ENCODE measurements at regions not wholly inside any gene's neighbourhood (a gene's known extent, or its start where the extent isn't known, plus 50 kb on each side); places are given as distances from the start of the nearest gene placed in this dataset.

- TF ChIP-seq ATF2 (IDR thresholded peaks at IDR 0.05; ENCODE audit: low read length): no peak
Observed at GRCh38 chr4:4668355-4669210, 126.7 kb upstream of the STX18 start (continued).

- SMC1A ChIA-PET (ENCODE audit: uncharacterized antibody, unreplicated experiment): interaction anchor here (1.1 to 2.2 kb wide), 2 partner anchors 18 to 48 kb away, joined by 3 to 4 read pairs; no protein-coding TSS in a partner anchor
- no peak overlapping the region for H3K9ac ChIP-seq (ENCODE audit: control insufficient read depth, insufficient read depth, low read length)
- TF ChIP-seq ESRRA (IDR thresholded peaks at IDR 0.05; ENCODE audit: low read length) (no peak), MYB (IDR thresholded peaks at IDR 0.05; ENCODE audit: borderline replicate concordance, low read depth, low read length) (no peak), CHD2 (IDR thresholded peaks at IDR 0.05; ENCODE audit: borderline replicate concordance, low read depth, low read length) (no peak), RCOR1 (conservative IDR thresholded peaks at IDR 0.05; ENCODE audit: low read depth, low read length) (no peak), CHD1 (IDR thresholded peaks at IDR 0.05; ENCODE audit: low read depth, low read length) (no peak), ZNF384 (IDR thresholded peaks at IDR 0.05; ENCODE audit: borderline replicate concordance, low read depth, low read length) (no peak), RAD21 (IDR thresholded peaks at IDR 0.05; ENCODE audit: insufficient read depth, low read depth, low read length) (no peak), MXI1 (IDR thresholded peaks at IDR 0.05; ENCODE audit: low read depth, low read length) (no peak), MLLT1 (IDR thresholded peaks at IDR 0.05) (no peak), RB1 (IDR thresholded peaks at IDR 0.05; ENCODE audit: borderline replicate concordance) (no peak), E4F1 (IDR thresholded peaks at IDR 0.05; ENCODE audit: borderline replicate concordance, partially characterized antibody) (no peak), SMAD1 (IDR thresholded peaks at IDR 0.05; ENCODE audit: low read depth, partially characterized antibody) (no peak), NR2C1 (IDR thresholded peaks at IDR 0.05) (no peak), TAF1 (IDR thresholded peaks at IDR 0.05; ENCODE audit: borderline replicate concordance, low read depth, low read length) (no peak)
Observed at GRCh38 chr4:4667622-4668081, 125.8 kb upstream of the STX18 start.

More at GRCh38 chr4:4667622-4668081, 125.8 kb upstream of the STX18 start:
- Histone ChIP-seq H3K27ac (ENCODE audit: control insufficient read depth, insufficient read depth) (no peak overlapping the region), H3K27me3 (replicated peaks in 1 of 2; ENCODE audit: control insufficient read depth in 2 of 2, insufficient read depth in 2 of 2, low read length in 1 of 2) (no peaks in the 10 kb centered on the region), H2AFZ (ENCODE audit: control insufficient read depth, low read depth, low read length) (no peak overlapping the region), H3K4me1 (ENCODE audit: control insufficient read depth, insufficient read depth, low read length) (no peaks in the 10 kb centered on the region), H3K79me2 (ENCODE audit: control insufficient read depth, insufficient read depth, low read length) (no peaks in the 10 kb centered on the region), H3K4me2 (ENCODE audit: control insufficient read depth, insufficient read depth) (no peak overlapping the region), H3K4me3 (no peak overlapping the region), H3K36me3 (ENCODE audit: control insufficient read depth in 2 of 2, insufficient read depth in 2 of 2, low read length in 1 of 2) (no peaks in the 10 kb centered on the region), H4K20me1 (ENCODE audit: control insufficient read depth, insufficient read depth) (no peaks in the 10 kb centered on the region), H3K9me3 (replicated peaks; ENCODE audit: control insufficient read depth, insufficient read depth, low read length) (no peaks in the 10 kb centered on the region)
- FAIRE-seq (no peak), DNase-seq (ENCODE audit: low read depth, low spot score) (no peak), ATAC-seq (no peak)
- ChIA-PET CTCF (interaction anchor here (1.0 to 3.1 kb wide), 4 partner anchors 9 to 143 kb away, joined by 3 to 12 read pairs (median 4); no protein-coding TSS in a partner anchor), RAD21 (ENCODE audit: unreplicated experiment) (no interaction called here), POLR2A (no interaction called here)
- 91% methylated on average over 14 of the region's 14 CpGs for WGBS (ENCODE audit: insufficient coverage, insufficient replicate concordance, low lambda C conversion rate, missing lambda C conversion rate)
- in situ Hi-C loops (cut with MboI) (no loop called here), intact Hi-C loops (cut with micrococcal nuclease; ENCODE audit: unreplicated experiment) (no loop called here)
- BruUV-seq (replicated peaks): no TSS peak

Data from GM12878 (cell line).